NCI-H1930 (cell line): ENCODE measurements at regions not wholly inside any gene's neighbourhood (a gene's known extent, or its start where the extent isn't known, plus 50 kb on each side); places are given as distances from the start of the nearest gene placed in this dataset.
"Not testable (repeated sequence)": the region's sequence is repeated elsewhere in the genome, so short reads cannot be mapped to it uniquely, and the experiment has no call there.

Source experiments
- DNase-seq, 2 experiments: peaks; one replicate each; lab custom pipeline; 2025; lab: John Stamatoyannopoulos, UW

- no peak for DNase-seq
Observed at GRCh38 chr6:167547328-167547692, 222.4 kb downstream of the TTLL2 start.

- DNase-seq = no peak
Observed at GRCh38 chr6:167547751-167548150, 222.9 kb downstream of the TTLL2 start.

GRCh38 chr6:167548451-167548850 lies 223.6 kb downstream of the TTLL2 start:
- DNase-seq = no peak

- no peak for DNase-seq
Observed at GRCh38 chr6:167549213-167549612, 224.3 kb downstream of the TTLL2 start.

DNA sequence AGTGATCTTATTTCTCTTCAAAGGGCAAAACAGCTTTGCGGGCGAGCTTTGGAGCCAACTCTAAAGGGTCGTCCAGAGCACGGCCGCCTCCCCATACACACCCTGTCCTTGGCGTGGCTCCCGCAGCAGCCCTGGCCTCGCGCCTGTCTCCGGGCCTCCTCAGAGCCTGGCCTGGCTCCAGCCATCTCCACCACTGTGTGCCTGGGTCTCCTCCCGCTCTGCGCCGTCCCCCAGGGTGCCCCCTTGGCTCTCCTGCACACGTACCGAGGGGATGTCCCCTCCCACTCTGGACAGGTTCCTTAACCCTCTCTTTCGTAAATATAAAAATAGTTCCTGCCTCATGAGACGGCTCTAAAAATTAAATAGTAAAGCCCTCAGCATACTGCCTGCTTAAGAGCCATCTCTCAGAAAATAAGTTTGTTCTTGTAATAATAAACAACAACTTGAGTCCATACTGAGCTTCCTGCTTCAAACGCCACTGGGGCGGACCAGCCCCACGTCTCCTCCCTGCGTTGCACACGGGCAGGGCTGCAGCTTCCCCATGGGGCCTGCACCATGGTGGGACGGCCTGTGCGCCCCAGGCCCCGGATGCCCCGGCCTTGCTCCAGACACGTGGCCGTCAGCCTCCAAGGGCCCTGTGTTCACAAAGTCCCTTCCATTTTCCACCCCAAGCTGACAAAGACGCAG lies 226.2 kb downstream of the TTLL2 start:
- DNase-seq = no peak

- DNase-seq = no peak
Observed at GRCh38 chr6:167551628-167552257, 226.9 kb downstream of the TTLL2 start.

GRCh38 chr6:167552258-167552630 lies 227.4 kb downstream of the TTLL2 start:
- no peak for DNase-seq

DNA sequence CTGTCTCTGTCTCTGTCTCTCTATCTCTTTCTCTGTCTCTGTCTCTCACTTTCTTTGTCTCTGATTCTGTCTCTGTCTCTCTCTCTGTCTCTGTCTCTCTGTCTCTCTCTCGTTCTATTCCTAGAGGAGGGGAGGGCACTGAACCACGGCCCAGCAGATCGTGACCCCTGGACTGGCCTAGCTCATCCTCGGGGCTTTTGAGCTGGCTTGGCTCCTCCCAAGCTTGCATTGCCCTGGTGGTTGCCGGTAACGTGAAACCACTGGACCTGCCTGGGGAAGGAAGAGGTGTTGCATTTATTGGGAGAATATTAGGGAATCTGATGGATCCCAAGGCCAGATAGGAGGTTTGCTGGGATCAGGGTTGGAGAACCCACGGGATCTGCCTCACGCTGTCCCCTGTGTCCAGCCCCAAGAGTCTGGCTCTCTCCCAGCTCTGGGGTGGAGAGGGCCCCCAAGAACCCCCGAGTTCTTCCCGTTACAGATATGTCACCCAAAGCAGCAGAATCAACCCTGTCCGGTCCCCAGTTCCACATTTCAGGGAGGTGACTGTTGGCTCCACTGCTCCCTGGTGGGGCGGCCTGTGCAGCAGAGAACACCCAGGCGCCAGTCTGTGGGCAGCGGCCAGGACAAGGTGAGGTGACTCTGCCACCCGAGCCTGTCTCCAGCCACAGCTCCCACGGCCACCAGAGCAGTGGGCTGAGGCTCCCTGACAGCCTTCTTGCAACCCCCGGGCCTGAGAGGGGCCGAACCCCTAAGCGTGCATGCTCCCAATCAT lies 228.3 kb downstream of the TTLL2 start:
- no peak for DNase-seq

- DNase-seq = no peak
Observed at GRCh38 chr6:167553736-167554119, 228.8 kb downstream of the TTLL2 start.

- DNase-seq = no peak
Observed at GRCh38 chr6:167554854-167555253, 230.0 kb downstream of the TTLL2 start.

GRCh38 chr6:167555836-167556235 lies 230.9 kb downstream of the TTLL2 start:
- no peak for DNase-seq

DNA sequence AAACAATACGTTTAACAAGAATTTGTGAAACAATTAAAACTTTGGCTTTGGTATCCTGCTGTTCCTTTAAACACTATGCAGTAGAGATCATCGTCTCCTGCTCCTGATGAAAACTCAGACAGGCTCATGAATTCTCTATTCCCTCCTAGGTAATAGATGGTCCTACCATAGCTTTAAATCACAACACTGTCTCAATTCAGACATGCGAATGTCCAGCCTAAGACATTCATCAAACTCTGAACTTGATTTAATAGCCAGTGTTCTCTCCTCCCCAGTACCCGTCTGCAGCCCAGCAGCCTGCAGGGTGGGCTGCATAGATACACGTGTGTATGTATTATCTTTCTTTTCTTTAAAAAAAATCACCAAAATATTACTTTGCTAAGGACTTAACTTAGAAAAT lies 232.8 kb downstream of the TTLL2 start:
- no peak for DNase-seq

DNA sequence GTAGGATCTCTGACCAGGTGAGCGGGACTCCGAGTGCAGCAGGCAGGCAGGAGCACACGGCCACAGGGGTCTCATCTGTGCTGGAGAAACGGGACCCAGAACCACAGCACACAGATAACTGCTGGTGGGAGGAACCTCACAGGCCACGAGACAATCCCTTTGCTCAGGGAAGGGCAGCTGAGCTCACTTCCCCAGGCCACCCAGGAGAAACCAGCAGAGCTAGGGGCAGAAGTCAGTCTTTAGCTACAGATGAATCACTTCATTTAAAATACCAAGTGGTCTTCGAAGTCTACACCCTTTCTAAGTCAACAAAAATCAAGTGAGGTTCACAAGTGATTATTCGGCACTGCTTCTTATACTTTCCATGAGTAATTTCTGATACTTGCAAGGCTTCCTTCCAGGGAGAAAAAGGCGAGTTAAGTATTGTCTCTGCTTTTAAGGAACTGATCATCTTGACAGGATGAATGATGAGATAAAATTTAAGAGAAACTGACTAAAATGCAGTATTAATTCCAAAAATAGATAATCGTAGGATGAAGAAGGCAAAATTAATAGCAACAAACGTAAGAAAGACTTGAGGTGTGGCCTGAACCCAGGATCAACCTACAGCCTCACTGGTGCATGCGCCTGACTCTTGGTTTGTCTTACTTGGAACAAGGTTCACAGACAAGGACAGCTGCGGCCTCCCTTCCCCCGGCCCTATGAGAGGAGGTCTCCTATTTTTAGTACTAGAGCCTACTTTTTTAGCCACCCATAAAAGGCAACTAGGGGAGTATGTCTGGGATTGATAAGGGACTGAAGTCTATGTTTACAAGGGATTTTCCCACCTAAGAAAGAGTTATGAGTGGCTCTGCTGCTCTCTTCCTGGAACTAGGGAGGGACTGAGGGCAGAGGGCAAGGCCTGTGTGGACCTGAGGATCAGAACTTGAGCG lies 233.6 kb downstream of the TTLL2 start:
- DNase-seq = no peak

GRCh38 chr6:167559675-167560479 lies 235.0 kb downstream of the TTLL2 start:
- no peak for DNase-seq

GRCh38 chr6:167560673-167561569 lies 236.0 kb downstream of the TTLL2 start:
- no peak for DNase-seq

DNA sequence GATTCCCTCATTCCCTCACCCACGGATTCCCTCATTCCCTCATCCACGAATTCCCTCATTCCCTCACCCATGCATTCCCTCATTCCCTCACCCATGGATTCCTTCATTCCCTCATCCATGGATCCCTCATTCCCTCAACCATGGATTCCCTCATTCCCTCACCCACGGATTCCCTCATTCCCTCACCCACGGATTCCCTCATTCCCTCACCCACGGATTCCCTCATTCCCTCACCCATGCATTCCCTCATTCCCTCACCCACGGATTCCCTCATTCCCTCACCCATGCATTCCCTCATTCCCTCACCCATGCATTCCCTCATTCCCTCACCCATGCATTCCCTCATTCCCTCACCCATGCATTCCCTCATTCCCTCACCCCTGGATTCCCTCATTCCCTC lies 238.0 kb downstream of the TTLL2 start:
- DNase-seq = not testable (repeated sequence)

GRCh38 chr6:167564416-167565250 lies 239.7 kb downstream of the TTLL2 start:
- no peak for DNase-seq

DNA sequence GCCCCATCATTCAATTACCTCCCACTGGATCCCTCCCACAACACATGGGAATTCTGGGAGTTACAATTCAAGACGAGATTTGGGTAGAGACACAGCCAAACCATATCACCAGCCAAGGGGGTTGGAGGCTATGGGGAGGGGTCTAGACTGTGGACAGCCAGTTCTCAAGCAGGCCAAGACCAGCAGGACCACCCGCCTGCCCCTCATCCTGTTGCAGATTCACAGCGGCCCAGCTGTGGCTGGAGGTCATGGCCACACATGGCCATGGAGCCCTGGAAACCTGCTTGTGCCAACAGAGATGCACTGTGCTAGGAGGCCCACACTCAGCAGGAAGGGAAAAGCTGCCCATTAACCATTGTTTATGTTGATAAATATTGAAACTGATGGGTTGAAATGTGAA lies 240.5 kb downstream of the TTLL2 start:
- DNase-seq = no peak

DNA sequence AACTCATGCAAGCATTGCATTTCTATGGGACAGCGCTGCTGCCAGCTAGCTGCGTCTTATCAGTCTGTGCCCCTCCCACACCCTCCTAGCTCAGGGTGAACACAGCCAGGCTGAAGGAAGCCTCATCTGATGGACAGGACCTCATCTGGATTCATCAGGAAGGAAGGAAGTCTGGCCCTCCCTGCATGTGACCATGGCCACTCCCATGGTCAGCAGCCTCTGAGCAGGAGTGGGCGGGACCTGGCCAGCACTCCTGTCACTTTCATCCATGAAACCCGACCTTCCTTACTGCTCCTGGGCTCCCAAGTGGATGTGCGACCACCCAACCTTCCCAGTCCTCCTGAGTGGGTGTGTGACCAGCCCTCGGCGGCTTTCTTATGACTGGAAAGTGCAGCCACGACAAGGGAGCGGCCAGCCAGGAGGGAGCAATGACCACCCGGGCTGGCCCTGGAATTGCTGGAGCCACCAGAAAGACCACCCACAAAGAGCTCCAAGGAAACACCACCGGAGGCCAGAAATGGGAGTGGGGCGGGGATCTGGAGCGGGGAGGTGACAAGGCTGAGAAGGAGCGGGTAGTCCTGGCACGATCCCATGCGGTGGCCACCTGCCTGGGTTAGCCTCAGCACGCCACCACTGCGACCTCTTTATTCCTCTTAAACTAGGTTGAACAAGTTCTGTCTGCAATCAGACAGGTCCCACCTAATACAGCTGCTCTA lies 241.2 kb downstream of the TTLL2 start:
- DNase-seq = no peak
